GM10266 (cell line): ENCODE measurements at regions not wholly inside any gene's neighbourhood (a gene's known extent, or its start where the extent isn't known, plus 50 kb on each side); places are given as distances from the start of the nearest gene placed in this dataset.

Source experiments
- DNase-seq: peaks from one replicate; pipeline ENCODE4 v3.0.0; 2012; ENCODE audit errors: extremely low spot score
- CTCF ChIP-seq: IDR thresholded peaks from 2 replicates; pipeline ENCODE4 v1.5.1; 2012; ENCODE audit warnings: mild to moderate bottlenecking, low read depth; ENCODE audit not compliant: control insufficient read depth, insufficient read depth; ENCODE audit errors: missing control alignments

- no peak for DNase-seq
- TF ChIP-seq CTCF = no peak
Observed at GRCh38 chr10:4477664-4478063, 348.3 kb upstream of the AKR1E2 start.

GRCh38 chr10:4475827-4476490 lies 350.0 kb upstream of the AKR1E2 start:
- TF ChIP-seq CTCF = no peak
- DNase-seq = no peak

GRCh38 chr10:4474829-4475228 lies 351.2 kb upstream of the AKR1E2 start:
- DNase-seq = no peak
- no peak for TF ChIP-seq CTCF

- no peak for TF ChIP-seq CTCF
- no peak for DNase-seq
Observed at GRCh38 chr10:4473977-4474376, 352.0 kb upstream of the AKR1E2 start.

GRCh38 chr10:4472190-4472904 lies 353.7 kb upstream of the AKR1E2 start:
- no peak for DNase-seq
- no peak for TF ChIP-seq CTCF

- DNase-seq = no peak
Observed at GRCh38 chr10:4470231-4470835, 355.7 kb upstream of the AKR1E2 start.

More at GRCh38 chr10:4470231-4470835, 355.7 kb upstream of the AKR1E2 start:
- no peak for TF ChIP-seq CTCF
